Right lobe of liver (tissue), 4 donors: ENCODE measurements at regions not wholly inside any gene's neighbourhood (a gene's known extent, or its start where the extent isn't known, plus 50 kb on each side); places are given as distances from the start of the nearest gene placed in this dataset.

Source experiments
- CTCF ChIP-seq, 4 donors: fragments of 200-600 bp in 3 of 4; fragments of 450-650 bp in 1 of 4; IDR thresholded peaks; one replicate each; pipeline versions ENCODE4 v1.5.1 to v1.8.0; 2016 to 2022; ENCODE audit warnings: antibody characterized with exemption in 4 of 4, mild to moderate bottlenecking in 2 of 4
- POLR2A ChIP-seq: fragments of 450-650 bp; IDR thresholded peaks from one replicate; pipeline ENCODE4 v1.6.1; 2017; ENCODE audit warnings: antibody characterized with exemption, mild to moderate bottlenecking
- donor health status: DM: no; HTN: no; CAD: no.
- donor health status: DM: no; HTN: no; CAD: no.
- donor health status: DM: no; HTN: yes; CAD: no.

- no peak for TF ChIP-seq POLR2A
- TF ChIP-seq CTCF (IDR thresholded peaks at IDR 0.05) = no peak
Observed at GRCh38 chr5:8349855-8350254, 480.9 kb downstream of the MTRR start.
